Loucy (cell line): ENCODE measurements at regions not wholly inside any gene's neighbourhood (a gene's known extent, or its start where the extent isn't known, plus 50 kb on each side); places are given as distances from the start of the nearest gene placed in this dataset.

Experiments used
- H2AFZ ChIP-seq: fragments of 200-600 bp; sonication (generic); 2 replicates; pipeline ENCODE4 v1.6.0; 2016; ENCODE audit warnings: antibody characterized with exemption, mild to moderate bottlenecking, low read length, moderate library complexity
- H3F3A ChIP-seq: fragments of 200-600 bp; 2 replicates; pipeline ENCODE4 v1.6.0; 2016; ENCODE audit warnings: antibody characterized with exemption, low read depth, mild to moderate bottlenecking
- H3K27me3 ChIP-seq: fragments of 200-600 bp; sonication (generic); 2 replicates; pipeline ENCODE4 v1.6.1; 2014; ENCODE audit warnings: low read length, mild to moderate bottlenecking; ENCODE audit not compliant: insufficient read depth, poor library complexity, severe bottlenecking
- H3K36me3 ChIP-seq: fragments of 200-600 bp; sonication (generic); 2 replicates; pipeline ENCODE4 v1.6.1; 2016; ENCODE audit warnings: low read length; ENCODE audit not compliant: insufficient read depth
- H3K4me1 ChIP-seq: fragments of 200-600 bp; sonication (generic); 2 replicates; pipeline ENCODE4 v1.5.1; 2014; ENCODE audit warnings: low read length, mild to moderate bottlenecking; ENCODE audit not compliant: insufficient read depth, poor library complexity, severe bottlenecking
- H3K4me2 ChIP-seq: fragments of 200-600 bp; sonication (generic); 2 replicates; pipeline ENCODE4 v1.6.0; 2014; ENCODE audit warnings: antibody characterized with exemption, low read length, low read depth, mild to moderate bottlenecking; ENCODE audit not compliant: poor library complexity, severe bottlenecking
- H3K4me3 ChIP-seq: fragments of 200-600 bp; sonication (generic); 2 replicates; pipeline ENCODE4 v1.5.1; 2014; ENCODE audit warnings: low read length, mild to moderate bottlenecking, mixed read lengths; ENCODE audit not compliant: poor library complexity, severe bottlenecking
- H3K79me2 ChIP-seq: fragments of 200-600 bp; sonication (generic); 2 replicates; pipeline ENCODE4 v1.6.1; 2014; ENCODE audit warnings: low read length; ENCODE audit not compliant: insufficient read depth
- H3K9ac ChIP-seq: fragments of 200-600 bp; sonication (generic); 2 replicates; pipeline ENCODE4 v1.6.0; 2014; ENCODE audit warnings: mild to moderate bottlenecking, low read depth, low read length, moderate library complexity; ENCODE audit not compliant: poor library complexity, severe bottlenecking
- H3K9me2 ChIP-seq: fragments of 200-600 bp; sonication (generic); replicated peaks from 2 replicates; pipeline ENCODE4 v1.6.1; 2016; ENCODE audit warnings: low read depth, low read length, mixed read lengths
- H3K9me3 ChIP-seq: fragments of 200-600 bp; sonication (generic); 2 replicates; pipeline ENCODE4 v1.6.1; 2014; ENCODE audit warnings: mild to moderate bottlenecking, antibody characterized with exemption, low read length, low read depth; ENCODE audit not compliant: insufficient read depth
- H4K20me1 ChIP-seq: fragments of 200-600 bp; sonication (generic); 2 replicates; pipeline ENCODE4 v1.6.0; 2014; ENCODE audit warnings: antibody characterized with exemption, low read length, mild to moderate bottlenecking; ENCODE audit not compliant: insufficient read depth, poor library complexity, severe bottlenecking
- CTCF ChIP-seq: fragments of 200-600 bp; sonication (generic); conservative IDR thresholded peaks from 2 replicates; pipeline ENCODE4 v1.5.1; 2014; ENCODE audit warnings: mild to moderate bottlenecking, antibody characterized with exemption, low read length
- EZH2phosphoT487 ChIP-seq: fragments of 200-600 bp; IDR thresholded peaks from 2 replicates; pipeline ENCODE4 v1.6.1; 2018; ENCODE audit warnings: antibody characterized with exemption, mild to moderate bottlenecking, moderate library complexity, borderline replicate concordance

- Histone ChIP-seq H3K27me3 (no peaks in the 10 kb centered on the region), H3K4me2 (no peak overlapping the region), H3K79me2 (no peaks in the 10 kb centered on the region), H3K9me3 (no peaks in the 10 kb centered on the region), H4K20me1 (no peaks in the 10 kb centered on the region), H3F3A (no peaks in the 10 kb centered on the region), H3K4me1 (no peaks in the 10 kb centered on the region), H3K9me2 (no peaks in the 10 kb centered on the region), H3K36me3 (no peaks in the 10 kb centered on the region), H3K9ac (no peak overlapping the region), H2AFZ (no peak overlapping the region), H3K4me3 (no peak overlapping the region)
- TF ChIP-seq EZH2phosphoT487 (no peak), CTCF (no peak)
Measured at GRCh38 chr2:121886059-121886458, 130.6 kb downstream of the TSN start.

GRCh38 chr2:121887513-121888188, 132.2 kb downstream of the TSN start:
- Histone ChIP-seq H3K9ac (no peak overlapping the region), H3K4me3 (no peak overlapping the region), H3K36me3 (no peaks in the 10 kb centered on the region), H3K27me3 (no peaks in the 10 kb centered on the region), H3K79me2 (no peaks in the 10 kb centered on the region), H3K9me3 (no peaks in the 10 kb centered on the region), H3K9me2 (no peaks in the 10 kb centered on the region), H3K4me1 (no peaks in the 10 kb centered on the region), H4K20me1 (no peaks in the 10 kb centered on the region), H3K4me2 (no peak overlapping the region), H3F3A (no peaks in the 10 kb centered on the region), H2AFZ (no peak overlapping the region)
- TF ChIP-seq EZH2phosphoT487: no peak
- no peak for TF ChIP-seq CTCF

- no peak overlapping the region for H3K4me3 ChIP-seq
- no peaks in the 10 kb centered on the region for H3K9me3 ChIP-seq
- no peaks in the 10 kb centered on the region for H3K27me3 ChIP-seq
- H3K4me2 ChIP-seq: no peak overlapping the region
- no peaks in the 10 kb centered on the region for H3K9me2 ChIP-seq
- H3K9ac ChIP-seq: no peak overlapping the region
- no peaks in the 10 kb centered on the region for H4K20me1 ChIP-seq
- TF ChIP-seq CTCF (peak; percentile 55), EZH2phosphoT487 (no peak)
- no peaks in the 10 kb centered on the region for H3K4me1 ChIP-seq
- H2AFZ ChIP-seq: no peak overlapping the region
- no peaks in the 10 kb centered on the region for H3K36me3 ChIP-seq
- no peaks in the 10 kb centered on the region for H3K79me2 ChIP-seq
- H3F3A ChIP-seq: no peaks in the 10 kb centered on the region
Measured at GRCh38 chr2:121888189-121888557, 132.7 kb downstream of the TSN start.
